ENCODE measurements at regions not wholly inside any gene's neighbourhood (a gene's known extent, or its start where the extent isn't known, plus 50 kb on each side); places are given as distances from the start of the nearest gene placed in this dataset.
"Not testable (repeated sequence)": the region's sequence is repeated elsewhere in the genome, so short reads cannot be mapped to it uniquely, and the experiment has no call there.

DNA sequence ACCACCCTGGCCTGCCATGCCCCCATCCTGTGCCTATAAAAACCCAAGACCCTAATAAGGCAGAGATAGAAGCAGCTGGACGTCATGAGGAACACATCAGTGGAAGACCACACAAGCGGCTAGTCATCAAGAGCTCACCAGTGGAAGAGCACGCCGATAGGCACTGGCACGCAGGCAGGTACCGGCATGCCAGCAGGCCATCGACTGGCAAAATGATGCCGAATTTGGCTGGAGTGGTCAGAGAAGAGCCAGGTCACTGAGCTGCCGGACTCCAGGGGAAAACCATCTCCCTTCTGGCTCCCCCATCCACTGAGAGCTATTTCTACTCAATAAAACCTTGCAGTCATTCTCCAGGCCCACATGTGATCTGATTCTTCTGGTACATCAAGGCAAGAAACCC lies 227.6 kb upstream of the EXOC2 start:
- DNase-seq = no peak

DNA sequence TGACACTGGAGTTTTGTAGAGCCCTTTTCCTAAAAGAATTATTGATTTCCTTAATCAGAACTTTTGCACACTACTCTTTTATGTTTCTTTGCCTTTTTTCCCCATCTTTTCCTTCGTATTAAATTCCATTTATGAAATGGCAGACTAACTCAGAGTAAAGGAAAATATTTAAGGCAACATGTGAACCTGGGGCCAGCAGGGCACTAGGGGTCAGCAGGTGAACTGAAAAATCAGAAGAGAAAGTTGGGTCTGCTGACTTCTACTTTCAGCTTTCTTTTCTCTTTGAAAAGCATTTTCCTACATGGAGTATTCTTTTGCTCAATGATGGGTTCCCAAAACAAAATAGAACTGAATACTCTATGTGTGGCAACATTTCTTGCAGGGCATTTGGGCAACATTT lies 226.6 kb upstream of the EXOC2 start:
- no peak for DNase-seq

DNA sequence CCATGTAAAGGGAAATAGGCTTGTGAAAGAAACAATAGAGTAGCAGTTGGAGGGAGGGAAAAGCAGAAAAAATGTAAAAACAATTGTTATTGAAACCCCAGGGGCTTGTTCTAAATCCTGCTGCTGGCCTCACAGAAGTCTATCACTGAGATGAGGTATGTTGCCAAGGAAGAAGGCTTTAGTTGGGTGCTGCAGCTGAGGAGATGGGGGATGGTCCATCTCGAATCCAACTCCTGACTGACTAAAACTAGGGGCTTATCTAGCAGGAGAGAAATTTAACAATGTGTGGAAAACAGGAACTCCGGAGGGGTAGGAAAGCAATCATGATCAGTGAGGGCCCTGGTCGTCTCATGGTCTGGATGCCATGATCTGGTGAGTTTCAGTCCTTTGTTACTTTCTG lies 225.0 kb upstream of the EXOC2 start:
- DNase-seq = no peak

DNA sequence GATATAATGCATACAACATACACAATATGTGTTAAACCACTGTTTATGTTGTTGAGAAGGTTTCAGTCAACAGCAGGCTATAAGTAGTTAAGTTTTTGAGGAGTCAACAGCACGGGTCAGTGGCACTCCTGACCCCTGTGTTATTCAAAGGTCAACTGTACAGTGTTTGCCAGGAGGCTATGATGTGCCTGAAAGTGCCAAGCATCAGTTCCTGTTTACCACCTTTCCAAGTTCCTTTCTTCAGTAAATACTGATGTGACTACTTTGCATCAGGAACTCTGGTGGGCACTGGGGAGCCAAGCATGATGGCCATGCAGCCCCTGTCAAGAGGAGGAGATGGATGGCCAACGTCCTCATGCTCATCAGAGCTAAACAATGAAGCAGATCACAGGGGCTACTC lies 224.4 kb upstream of the EXOC2 start:
- DNase-seq = no peak

DNA sequence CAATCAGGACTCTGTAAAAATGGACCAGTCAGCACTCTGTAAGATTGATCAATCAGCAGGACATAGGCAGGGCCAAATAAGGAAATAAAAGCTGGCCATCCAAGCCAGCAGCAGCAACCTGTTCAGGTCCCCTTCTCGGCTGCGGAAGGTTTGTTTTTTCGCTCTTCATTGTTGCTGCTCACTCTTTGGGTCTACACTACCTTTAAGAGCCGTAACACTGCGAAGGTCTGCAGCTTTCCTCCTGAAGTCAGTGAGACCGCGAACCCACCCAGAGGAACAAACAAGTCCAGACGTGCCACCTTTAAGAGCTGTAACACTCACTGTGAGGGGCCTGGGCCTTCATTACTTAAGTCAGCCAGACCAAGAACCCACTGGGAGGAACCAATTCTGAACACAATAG lies 223.2 kb upstream of the EXOC2 start:
- DNase-seq = no peak

DNA sequence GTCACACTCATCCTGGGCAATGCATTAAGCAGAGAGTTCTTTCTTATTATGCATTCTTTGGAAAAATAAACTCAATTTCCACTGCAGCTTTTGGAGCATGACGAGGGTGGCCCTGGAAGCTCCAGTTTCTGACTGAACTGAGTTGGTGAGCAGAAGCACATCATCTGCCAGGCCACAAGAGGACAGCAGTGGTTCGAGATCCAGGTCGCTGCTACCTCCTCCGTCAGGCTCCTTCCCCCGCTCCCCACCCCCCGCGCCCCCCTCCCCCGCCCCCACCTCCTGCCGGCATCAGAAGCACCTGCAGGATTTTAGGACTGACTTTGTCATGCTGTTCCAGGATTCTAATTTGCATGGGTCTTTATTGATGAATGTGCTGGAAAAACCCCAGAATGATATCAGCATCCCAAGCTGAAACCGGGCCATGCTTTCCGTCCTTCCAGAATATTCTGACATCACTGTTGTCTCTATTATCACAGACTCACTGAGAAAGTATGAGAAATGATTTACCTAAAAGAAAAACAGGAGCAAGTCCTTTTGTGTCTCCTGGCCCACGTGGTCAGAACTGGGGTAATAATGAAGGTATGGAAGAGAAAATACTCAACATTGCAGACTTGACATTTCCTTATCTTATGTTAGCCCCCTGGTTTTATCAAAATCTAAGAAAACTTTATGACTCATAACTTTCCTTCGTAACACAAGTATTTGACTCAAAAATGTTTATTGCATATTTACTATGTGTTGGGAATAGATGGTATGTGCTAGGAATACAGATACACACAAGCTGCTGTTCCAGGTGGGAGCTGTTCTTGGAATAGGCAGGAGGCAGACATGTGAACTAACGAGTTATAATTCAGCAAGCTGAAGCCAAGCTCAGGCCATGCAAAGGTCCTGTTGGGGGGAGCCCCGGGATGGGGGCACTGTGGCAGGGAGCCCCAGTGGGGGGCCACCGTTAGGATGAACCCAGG lies 220.2 kb upstream of the EXOC2 start:
- DNase-seq = no peak

DNA sequence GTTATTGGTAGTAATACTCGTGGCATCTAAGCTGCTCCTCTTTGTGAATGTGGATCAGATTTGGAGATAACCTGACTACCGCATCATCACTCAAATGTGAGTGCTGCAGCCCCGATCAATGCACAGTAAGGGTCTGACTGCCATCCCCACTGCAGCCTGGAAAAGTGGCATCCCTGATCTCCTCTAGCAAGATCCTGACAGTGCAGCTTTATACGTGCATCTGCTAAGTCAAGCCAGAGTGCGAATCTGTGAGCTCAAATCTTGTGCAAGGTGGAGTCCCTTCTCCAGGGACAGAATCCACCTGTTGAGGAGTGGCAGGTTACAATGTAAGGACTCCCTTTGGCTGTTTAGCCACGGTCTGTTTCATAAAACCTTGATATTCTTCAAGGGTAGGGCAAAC lies 215.0 kb upstream of the EXOC2 start:
- no peak for DNase-seq

DNA sequence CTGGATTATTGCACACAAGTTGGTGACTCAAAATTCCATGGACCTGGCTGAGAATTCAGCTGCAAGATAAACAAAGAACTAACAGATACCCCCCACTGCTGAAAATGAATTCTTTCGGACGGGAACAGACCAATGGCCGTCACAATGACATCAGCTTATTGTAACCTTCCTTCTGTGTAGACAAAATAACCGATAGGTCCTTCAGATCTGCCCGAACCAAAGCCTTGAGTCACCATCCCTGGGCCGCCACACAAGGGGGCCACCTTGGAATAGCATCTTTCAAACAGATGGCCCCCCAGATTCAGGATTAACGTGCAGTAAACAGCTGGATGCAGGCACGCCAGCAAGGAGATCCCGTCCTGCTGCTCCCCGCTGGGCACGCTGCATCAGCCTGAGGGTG lies 214.0 kb upstream of the EXOC2 start:
- no peak for DNase-seq

DNA sequence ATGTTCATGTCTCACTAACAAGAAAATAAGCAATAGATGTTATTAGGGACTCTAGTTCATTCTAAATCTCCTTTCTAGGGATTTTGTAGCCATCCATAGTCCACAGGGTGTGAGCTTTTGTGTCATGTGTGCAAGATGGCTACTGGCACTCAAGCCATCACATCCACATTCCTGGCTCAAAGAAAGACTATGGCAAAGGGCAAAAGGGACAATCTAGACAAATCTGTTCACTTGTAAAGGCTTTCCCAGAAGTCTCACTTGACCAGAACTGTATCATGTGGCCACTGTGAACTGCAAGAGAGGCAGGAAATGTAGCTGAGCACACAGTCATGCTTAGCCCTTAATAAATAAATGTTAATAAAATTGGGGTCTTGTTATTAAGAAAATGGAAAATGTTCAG lies 212.6 kb upstream of the EXOC2 start:
- no peak for DNase-seq

DNA sequence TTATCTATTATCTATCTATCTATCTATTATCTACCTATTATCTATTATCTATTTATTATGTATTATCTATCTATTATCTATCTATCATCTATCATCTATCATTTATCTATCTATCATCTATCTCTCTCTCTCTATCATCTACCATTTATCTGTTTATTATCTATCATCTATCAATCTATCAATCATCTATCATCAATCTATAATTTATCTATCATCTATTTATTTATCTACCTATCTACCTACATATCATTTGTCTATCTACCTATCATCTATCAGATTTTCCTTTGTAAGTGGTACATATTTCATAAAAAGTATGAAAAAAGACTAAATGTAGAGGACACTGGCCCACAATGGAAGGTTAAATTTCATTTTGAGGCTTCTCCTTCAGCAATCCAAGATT lies 212.1 kb upstream of the EXOC2 start:
- DNase-seq = no peak

DNA sequence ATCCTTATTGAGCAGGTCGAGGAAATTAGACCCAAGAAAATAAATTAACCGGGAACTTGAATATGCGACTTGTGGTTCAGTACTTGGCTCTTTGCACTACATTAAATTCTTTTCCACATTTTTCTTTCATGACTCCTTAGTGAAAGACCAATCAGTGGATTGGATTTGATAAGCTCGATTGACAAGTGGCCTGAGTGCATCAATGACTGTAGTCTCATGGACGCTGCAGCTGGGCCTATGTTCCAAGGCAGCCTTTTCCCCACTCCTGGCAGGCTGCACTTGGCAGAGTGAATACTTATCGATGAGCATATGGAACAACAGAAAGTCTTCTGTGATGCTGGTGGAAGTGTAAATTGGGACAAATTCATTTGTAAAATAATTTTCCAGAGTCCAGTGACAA lies 210.8 kb upstream of the EXOC2 start:
- no peak for DNase-seq

DNA sequence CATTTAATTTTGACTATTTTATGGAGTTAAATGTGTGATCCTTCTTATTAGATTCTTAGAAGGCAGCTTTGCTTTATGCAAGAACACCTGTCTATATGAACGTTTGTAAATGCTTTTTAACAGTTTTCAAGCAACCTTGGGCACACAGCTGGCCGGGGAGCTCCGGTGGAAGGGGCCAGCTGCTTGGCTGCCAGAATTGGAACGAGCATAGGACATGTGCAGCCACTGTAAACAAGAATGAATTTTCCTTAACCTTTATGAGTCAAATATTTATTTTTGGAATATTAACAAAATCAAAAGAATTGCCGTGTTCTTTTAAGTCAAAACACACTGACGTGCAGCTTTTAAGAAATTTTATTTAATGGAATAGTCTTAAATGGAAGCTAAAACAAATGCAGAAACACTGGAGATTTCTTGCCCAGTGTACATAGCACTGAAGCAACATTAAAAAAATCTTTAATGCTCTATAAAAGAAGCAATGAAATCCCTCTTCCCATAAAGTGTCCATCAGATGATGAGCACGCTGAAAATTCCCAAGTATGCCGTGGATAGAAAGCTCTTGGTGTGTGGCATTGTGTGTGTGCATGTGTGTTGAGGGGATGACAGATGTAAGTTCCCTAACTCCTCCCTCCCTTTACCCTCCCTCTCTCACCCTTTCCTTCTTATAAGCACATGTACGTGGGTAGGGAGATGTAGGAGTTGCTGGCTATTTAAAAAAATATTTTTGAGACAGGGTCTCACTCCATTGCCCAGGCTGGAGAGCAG lies 208.9 kb upstream of the EXOC2 start:
- no peak for DNase-seq

DNA sequence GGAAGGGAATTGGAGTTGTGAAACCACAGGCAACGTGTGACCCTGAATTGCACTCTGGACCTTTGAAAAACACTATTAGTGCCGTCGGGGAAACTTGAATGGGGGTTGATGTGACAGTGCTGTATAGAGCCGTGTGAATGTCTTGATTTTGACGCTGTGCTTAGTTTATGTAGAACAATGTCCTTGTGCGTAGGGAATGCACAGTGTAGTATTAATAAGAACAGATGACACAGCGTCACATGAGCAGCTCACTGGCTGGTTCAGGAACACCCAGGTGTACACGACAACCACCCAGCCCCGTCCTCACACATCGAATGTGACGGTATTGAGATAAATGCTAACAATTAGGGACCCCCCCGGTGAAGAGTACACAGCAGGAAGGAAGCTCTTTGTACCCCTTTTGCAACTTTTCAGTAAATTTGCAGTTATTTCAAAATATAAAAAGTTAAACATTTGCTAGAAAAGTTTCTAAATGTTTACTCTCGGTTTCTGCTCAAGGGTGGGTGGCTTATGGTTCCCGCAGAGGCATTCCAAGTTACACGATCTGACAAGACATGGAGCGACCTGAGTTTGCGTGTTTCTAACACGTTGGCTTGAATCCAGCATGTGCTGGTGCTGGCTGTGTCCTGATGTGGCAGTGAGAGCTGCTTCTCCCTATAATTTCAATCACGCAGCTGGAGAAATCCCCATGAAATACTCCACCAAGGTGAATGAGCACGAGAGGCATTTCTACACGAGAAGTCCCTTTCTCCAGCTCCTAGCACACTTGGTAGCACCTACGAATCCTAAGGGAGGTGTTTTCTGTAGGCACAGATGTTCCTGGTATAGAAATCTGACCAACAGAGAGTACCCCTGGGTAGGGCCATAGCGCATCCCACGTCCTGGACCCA lies 208.0 kb upstream of the EXOC2 start:
- no peak for DNase-seq

DNA sequence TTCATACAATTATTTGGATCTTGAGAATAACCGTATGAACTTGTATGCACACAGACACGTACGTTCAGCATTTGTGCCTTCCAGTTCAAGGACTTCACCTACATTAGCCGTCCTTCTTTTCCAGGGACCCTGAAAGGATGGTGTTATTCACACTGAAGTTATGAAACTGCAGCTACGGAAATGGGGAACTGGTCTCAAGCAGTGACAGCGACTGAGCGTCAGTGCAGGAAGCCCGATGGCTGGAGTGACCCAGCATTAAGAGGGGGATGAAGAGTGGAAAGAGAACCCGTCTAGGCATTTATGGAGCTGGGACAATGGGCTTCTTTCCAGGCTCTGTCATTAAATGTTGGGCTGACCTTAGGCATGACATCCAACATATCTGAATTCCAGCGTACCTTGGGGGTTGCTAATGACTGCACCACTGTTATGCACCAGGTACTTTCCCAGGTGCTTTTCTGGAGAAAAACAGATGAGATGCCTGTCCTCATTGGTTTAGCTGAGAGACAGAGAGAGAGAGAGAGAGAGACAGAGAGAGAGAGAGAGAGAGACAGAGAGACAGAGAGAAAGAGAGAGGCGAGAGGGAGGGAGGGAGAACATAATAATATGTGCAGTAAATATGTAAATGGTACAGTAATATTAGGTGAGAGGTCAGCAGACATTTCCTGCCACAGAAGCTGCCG lies 204.7 kb upstream of the EXOC2 start:
- DNase-seq = no peak

DNA sequence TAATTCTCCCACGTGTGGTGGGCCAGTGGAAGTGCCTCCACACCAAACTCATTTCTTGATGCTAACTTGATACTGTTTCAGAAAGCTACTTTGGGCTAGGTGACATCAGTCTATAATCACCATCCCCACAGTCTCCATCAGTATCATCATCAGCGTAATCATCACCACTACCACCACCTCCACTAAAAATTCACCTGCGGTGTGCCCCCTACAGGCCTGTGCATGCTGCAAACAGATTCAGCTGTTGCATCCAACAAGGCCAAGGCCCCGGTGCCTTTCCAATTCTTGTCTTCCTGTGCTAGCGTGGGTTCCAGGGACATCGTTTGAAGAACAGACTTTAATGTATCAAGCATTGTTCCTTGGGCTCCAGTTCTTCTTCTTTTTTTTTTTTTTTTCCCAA lies 201.3 kb upstream of the EXOC2 start:
- no peak for DNase-seq

DNA sequence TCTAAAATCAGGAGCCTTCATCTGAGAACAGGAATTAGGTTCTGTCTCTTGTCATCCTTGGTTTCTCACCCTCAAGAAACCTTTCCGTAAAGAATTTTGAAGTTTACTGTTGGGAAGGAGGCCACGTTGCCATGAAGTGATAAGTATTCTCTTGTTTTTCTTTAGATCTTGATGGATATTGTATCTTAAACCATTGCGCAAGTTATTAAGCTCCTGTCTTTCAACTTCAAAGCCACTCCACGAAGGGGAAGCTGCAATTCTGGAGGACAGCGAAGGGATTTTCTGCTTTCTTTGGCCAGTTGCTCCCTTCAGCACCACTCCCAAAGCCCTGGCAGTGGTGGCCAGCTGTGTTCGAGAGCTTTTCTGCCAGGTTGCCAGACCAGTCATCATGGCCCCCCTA lies 198.1 kb upstream of the EXOC2 start:
- no peak for DNase-seq

DNA sequence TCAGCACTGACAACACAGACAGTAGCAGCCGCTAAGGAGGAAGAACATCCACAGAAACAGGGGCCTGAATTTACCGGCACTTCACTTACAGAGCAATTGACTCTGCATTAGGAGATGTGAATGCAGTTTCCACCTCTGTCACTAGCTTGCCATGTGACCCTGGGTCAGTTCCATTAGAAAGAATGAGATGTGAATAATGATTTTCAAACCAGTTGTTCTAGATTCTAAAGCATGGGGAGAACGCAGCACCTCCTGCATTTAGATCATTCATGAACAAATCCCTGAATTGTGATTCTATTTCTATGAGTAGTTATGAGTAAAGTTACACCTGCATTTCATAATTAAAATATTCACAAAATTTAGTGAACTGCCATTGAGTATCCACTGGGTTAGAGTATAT lies 197.3 kb upstream of the EXOC2 start:
- no peak for DNase-seq

DNA sequence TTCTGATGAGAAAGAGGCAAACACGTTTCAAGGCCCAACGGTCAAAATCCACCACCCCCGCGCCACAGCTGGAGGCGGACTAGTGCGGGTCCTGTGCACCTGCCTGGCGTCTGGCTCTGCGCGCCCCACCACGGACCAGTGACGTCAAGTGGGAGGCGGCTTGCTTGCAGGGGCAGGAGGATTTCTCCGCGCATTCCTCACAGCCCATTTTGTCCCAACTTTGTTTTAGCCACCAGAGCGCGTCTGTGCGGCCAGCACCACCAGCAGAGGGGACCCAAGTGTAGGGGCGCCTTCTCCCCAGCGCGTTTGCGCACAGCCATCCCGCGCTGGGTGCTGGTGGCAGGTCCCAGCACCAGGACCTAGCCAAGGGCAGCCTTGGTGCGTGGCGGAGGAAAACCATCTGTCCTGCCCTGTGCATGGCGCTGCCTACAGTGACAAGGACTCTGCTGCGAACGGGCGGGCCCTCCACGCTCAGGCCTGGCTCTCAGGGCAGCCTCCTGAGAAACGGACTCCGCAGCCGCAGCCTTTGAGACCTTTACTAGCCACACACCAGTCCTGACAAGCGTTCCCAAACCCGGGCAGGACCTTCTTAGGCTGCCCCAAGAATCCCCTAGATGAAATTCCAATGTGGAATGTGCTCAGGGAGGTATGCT lies 194.8 kb upstream of the EXOC2 start:
- no peak for DNase-seq

DNA sequence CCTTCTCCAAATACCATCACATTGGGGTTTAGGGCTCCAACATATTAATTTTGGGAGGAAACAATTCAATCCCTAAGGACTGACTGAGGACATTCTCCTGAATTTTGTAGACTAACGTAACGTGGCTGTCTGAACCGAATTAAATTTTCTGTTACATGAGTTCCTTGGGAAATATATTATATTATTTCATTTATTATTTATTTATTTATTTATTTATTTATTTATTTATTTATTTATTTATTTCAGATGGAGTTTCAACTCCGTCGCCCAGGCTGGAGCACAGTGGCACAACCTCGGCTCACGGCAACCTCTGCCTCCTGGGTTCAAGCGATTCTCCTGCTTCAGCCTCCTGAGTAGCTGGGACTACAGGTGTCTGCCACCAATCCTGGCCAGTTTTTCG lies 193.2 kb upstream of the EXOC2 start:
- not testable (repeated sequence) for DNase-seq

DNA sequence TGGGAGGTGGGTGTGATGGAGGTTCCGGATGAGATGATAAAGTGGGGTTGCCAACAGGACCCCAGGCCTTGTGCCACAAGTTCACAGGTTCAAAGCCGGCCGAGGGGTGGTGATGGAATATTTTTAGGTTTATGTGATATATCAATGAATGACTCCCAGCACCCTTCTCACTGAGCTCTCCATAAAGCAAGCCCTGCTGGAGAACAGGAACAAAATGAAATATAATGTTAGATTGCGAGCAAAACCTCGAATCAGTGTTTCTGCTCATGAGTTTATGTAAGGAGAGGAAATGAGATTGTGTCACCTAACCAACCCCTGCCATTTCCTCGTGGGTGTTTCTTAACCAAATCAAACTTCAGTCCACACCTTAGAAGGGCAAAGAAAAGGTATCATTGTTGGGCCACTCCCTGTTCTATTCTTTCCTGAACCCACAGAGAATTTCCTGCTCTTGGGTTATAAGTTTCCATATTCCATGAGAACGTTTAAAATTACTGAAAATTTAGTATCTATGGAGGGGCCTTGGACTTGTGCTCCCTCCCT lies 192.2 kb upstream of the EXOC2 start:
- no peak for DNase-seq

DNA sequence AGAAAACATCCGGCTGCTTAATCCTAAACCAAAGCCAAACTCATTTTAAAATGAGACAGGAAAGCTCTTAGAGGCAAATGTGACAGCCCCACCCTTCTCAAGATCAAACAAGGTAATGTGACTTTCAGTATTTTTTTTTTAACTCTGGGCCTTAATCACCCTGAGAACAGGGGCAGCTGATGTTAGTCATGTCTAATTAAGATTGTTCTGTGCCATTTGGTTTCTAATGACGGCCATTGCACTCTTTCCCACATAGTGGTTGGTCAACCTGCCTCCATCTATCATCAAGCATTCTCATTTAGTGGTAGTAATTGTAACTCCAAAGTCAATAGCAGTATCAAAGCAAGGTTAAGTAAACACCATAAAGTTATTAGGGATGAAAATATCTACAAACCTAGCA lies 191.6 kb upstream of the EXOC2 start:
- DNase-seq = no peak

DNA sequence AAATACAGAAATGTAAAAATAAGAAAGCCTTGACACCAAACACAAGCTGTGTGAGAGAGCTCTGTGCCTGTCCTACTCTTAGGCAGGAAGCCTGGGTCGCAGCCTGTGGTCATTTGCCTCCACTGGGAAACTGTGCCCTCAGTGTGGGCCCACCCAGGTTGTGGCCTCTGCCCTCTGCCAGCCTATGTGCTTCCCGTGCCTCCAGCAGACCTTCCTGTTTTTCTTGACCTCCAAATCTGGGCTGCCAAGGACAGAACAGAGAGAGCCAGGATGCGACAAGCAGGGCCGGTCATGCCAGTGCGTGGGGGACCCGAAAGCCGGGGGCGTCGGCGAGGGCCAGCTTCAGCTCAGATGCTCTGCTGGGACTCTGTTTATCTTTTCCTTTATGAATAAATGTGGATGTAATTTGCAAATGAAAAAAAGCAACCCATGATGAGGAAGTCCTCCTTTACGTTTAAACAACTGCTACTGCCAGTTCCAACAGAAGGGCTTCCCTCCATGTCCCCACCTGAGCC lies 189.2 kb upstream of the EXOC2 start:
- DNase-seq = no peak
